AG04450 (cell line): ENCODE measurements at regions not wholly inside any gene's neighbourhood (a gene's known extent, or its start where the extent isn't known, plus 50 kb on each side); places are given as distances from the start of the nearest gene placed in this dataset.

Experiments used
- CTCF ChIA-PET: fragments of 300-600, 350-600 bp; formaldehyde crosslinking; extraction: SDS; loops from one replicate; lab custom pipeline; 2022; ENCODE audit warnings: antibody characterized with exemption, inconsistent platforms; lab: Charles Lee
- POLR2A ChIA-PET: fragments of 350-600 bp; formaldehyde crosslinking; extraction: SDS; loops from one replicate; lab custom pipeline; 2021; ENCODE audit warnings: antibody characterized with exemption, inconsistent platforms; lab: Yijun Ruan, JAX
- DNase-seq: peaks from one replicate; pipeline ENCODE4 v3.0.0-alpha.2; 2011; ENCODE audit warnings: low read depth, low spot score
- H3K27ac ChIP-seq: one replicate; pipeline ENCODE4 v1.5.1; 2012; ENCODE audit warnings: low read depth, low read length, control low read depth
- H3K27me3 ChIP-seq: one replicate; pipeline ENCODE4 v1.6.0; 2012; ENCODE audit warnings: low read length; ENCODE audit not compliant: control insufficient read depth, insufficient read depth
- H3K4me3 ChIP-seq: 2 replicates; pipeline ENCODE4 v1.5.1; 2011; ENCODE audit warnings: mild to moderate bottlenecking, low read depth, low read length, control low read depth
- H3K9me3 ChIP-seq: 2 replicates; pipeline ENCODE4 v1.5.1; 2012; ENCODE audit warnings: low read length; ENCODE audit not compliant: control insufficient read depth, insufficient read depth
- CTCF ChIP-seq: IDR thresholded peaks from 2 replicates; pipeline ENCODE4 v1.5.1; 2011; ENCODE audit warnings: low read depth, low read length, control low read depth, inconsistent platforms

- Histone ChIP-seq H3K27me3 (no peaks in the 10 kb centered on the region), H3K4me3 (no peak overlapping the region), H3K9me3 (no peaks in the 10 kb centered on the region), H3K27ac (no peak overlapping the region)
- no peak for TF ChIP-seq CTCF
- POLR2A ChIA-PET, result no interaction called here
- CTCF ChIA-PET, result no interaction called here
- no peak for DNase-seq
These were observed 110.2 kb upstream of the C1GALT1C1 start for GRCh38 chrX:120740072-120740471.

- no peaks in the 10 kb centered on the region for H3K9me3 ChIP-seq
- ChIA-PET POLR2A (no interaction called here), CTCF (no interaction called here)
- no peak overlapping the region for H3K27ac ChIP-seq
- H3K4me3 ChIP-seq, result no peak overlapping the region
- no peak for DNase-seq
- H3K27me3 ChIP-seq, result no peaks in the 10 kb centered on the region
- TF ChIP-seq CTCF, result no peak
These were observed 109.4 kb upstream of the C1GALT1C1 start for GRCh38 chrX:120739300-120739699.

- ChIA-PET POLR2A (no interaction called here), CTCF (no interaction called here)
- no peak overlapping the region for H3K27ac ChIP-seq
- no peaks in the 10 kb centered on the region for H3K27me3 ChIP-seq
- H3K4me3 ChIP-seq, result no peak overlapping the region
- peaks cover 4% of the 10 kb centered on the region; the same call in 1 of the 2 replicates for H3K9me3 ChIP-seq
- TF ChIP-seq CTCF, result no peak
- DNase-seq, result no peak
These were observed 107.1 kb upstream of the C1GALT1C1 start for GRCh38 chrX:120736989-120737388.

GRCh38 chrX:120735966-120736365 lies 106.1 kb upstream of the C1GALT1C1 start:
- Histone ChIP-seq H3K4me3 (no peak overlapping the region), H3K9me3 (peaks cover 4% of the 10 kb centered on the region; the same call in 1 of the 2 replicates), H3K27ac (no peak overlapping the region), H3K27me3 (no peaks in the 10 kb centered on the region)
- ChIA-PET CTCF (no interaction called here), POLR2A (no interaction called here)
- no peak for TF ChIP-seq CTCF
- DNase-seq, result no peak

GRCh38 chrX:120732879-120733278 lies 103.0 kb upstream of the C1GALT1C1 start:
- no peak overlapping the region for H3K4me3 ChIP-seq
- POLR2A ChIA-PET, result no interaction called here
- H3K9me3 ChIP-seq, result peaks cover 4% of the 10 kb centered on the region; the same call in 1 of the 2 replicates
- no peak for TF ChIP-seq CTCF
- no peak overlapping the region for H3K27ac ChIP-seq
- CTCF ChIA-PET, result no interaction called here
- DNase-seq, result no peak
- H3K27me3 ChIP-seq, result no peaks in the 10 kb centered on the region
